Peyer's patch (tissue), 4 donors: ENCODE measurements at regions not wholly inside any gene's neighbourhood (a gene's known extent, or its start where the extent isn't known, plus 50 kb on each side); places are given as distances from the start of the nearest gene placed in this dataset.

Source experiments
- POLR2A ChIP-seq, 2 donors: fragments of 450-650 bp; IDR thresholded peaks; one replicate each; pipeline ENCODE4 v1.5.1; 2017; ENCODE audit warnings: antibody characterized with exemption in 2 of 2, mild to moderate bottlenecking in 2 of 2, moderate library complexity in 2 of 2
- TF ChIP-seq, protein P1 (sequence below), 6 experiments: fragments of 450-650 bp in 4 of 6; fragments of 200-600 bp in 2 of 6; sonication (generic) in 1 of 6; IDR thresholded peaks; one replicate each; pipeline ENCODE4 v1.5.1; 2017 to 2019; ENCODE audit warnings: antibody characterized with exemption in 6 of 6, mild to moderate bottlenecking in 3 of 6, moderate library complexity in 1 of 6

DNA sequence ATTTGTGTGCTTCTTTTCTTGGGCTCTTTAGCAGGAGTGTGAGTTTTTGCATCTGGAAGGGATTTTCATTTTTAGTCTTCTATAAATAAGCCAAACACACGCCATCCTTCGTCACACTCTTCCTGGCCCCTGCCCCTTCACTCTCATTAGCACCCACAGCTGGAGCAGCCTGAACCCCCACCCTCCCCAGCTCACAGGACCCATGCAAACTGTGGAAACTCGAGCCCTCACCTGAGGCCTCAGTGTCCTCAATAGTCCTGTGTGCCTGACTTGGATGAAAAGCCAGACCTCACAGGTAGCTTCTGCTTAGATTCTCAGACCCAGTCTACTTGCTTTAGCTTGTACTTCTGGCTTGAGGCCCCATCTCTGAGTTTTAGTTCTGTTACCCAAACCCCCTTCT lies 167.9 kb downstream of the MTHFS start:
- TF ChIP-seq, protein P1, sequence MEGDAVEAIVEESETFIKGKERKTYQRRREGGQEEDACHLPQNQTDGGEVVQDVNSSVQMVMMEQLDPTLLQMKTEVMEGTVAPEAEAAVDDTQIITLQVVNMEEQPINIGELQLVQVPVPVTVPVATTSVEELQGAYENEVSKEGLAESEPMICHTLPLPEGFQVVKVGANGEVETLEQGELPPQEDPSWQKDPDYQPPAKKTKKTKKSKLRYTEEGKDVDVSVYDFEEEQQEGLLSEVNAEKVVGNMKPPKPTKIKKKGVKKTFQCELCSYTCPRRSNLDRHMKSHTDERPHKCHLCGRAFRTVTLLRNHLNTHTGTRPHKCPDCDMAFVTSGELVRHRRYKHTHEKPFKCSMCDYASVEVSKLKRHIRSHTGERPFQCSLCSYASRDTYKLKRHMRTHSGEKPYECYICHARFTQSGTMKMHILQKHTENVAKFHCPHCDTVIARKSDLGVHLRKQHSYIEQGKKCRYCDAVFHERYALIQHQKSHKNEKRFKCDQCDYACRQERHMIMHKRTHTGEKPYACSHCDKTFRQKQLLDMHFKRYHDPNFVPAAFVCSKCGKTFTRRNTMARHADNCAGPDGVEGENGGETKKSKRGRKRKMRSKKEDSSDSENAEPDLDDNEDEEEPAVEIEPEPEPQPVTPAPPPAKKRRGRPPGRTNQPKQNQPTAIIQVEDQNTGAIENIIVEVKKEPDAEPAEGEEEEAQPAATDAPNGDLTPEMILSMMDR (IDR thresholded peaks at IDR 0.05), result no peak
- TF ChIP-seq POLR2A (IDR thresholded peaks at IDR 0.05), result no peak
